ENCODE measurements at regions not wholly inside any gene's neighbourhood (a gene's known extent, or its start where the extent isn't known, plus 50 kb on each side); places are given as distances from the start of the nearest gene placed in this dataset.

DNA sequence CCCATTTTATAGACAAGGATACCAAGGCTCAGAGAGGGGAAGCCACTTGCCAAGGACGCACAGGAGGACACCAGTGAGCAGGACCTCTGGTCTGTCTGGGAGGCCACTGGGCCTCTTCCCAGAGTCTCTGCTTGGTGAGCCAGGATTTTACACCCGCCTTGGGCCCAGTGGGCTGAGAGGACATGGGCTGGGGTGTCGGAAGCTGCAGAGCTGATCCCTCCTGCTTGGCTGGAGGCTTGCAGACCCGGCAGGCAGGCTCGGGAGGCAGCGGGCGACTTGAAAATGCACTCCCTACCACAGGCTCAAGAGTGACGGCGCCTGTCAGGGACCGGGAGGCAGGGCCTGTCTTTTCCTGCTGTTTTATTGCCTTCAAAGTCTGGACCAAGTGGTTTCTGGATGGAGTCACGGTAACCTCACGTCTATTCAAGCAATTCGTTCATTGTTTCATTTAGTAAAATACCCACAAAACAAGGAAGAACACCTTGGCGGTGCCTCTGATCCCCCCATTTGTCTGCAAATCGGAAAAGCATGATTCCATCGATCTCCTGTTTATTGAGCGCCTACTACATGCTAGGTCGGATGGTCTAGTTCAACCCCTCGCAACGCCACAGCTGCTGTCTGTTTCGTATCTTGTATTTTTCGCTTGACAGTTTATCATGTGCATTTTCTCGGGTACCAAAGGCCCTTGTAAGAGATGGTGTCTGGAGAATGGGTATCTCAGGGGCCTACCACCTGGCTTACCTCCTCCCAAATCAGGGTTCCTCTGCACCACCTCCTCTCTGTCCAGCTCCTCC, 108.1 kb upstream of the IER5L start:
- Histone ChIP-seq H3K9ac (ENCODE audit: low read depth in 1 of 2, low read length in 2 of 2) (no peak overlapping the region), H3K27ac (ENCODE audit: low read depth in 1 of 2, low read length in 2 of 2) (no peak overlapping the region), H3K36me3 (ENCODE audit: control insufficient read depth in 4 of 4, insufficient read depth in 3 of 4, low read depth in 1 of 4, low read length in 3 of 4) (no peaks in the 10 kb centered on the region), H3K4me1 (ENCODE audit: control insufficient read depth in 4 of 4, insufficient read depth in 4 of 4, low read length in 3 of 4) (no peaks in the 10 kb centered on the region), H3K27me3 (ENCODE audit: control insufficient read depth in 4 of 4, insufficient read depth in 4 of 4, low read length in 3 of 4) (no peaks in the 10 kb centered on the region), H3K4me3 (ENCODE audit: low read depth in 1 of 3, low read length in 3 of 3) (no peak overlapping the region), H3K9me3 (ENCODE audit: control insufficient read depth in 4 of 4, low read length in 3 of 4) (no peaks in the 10 kb centered on the region)
- TF ChIP-seq RXRA (IDR thresholded peaks at IDR 0.05) = no peak
- no peak for TF ChIP-seq GABPA (IDR thresholded peaks at IDR 0.05 in 1 of 2, conservative IDR thresholded peaks at IDR 0.05 in 1 of 2)
- TF ChIP-seq, protein P1, sequence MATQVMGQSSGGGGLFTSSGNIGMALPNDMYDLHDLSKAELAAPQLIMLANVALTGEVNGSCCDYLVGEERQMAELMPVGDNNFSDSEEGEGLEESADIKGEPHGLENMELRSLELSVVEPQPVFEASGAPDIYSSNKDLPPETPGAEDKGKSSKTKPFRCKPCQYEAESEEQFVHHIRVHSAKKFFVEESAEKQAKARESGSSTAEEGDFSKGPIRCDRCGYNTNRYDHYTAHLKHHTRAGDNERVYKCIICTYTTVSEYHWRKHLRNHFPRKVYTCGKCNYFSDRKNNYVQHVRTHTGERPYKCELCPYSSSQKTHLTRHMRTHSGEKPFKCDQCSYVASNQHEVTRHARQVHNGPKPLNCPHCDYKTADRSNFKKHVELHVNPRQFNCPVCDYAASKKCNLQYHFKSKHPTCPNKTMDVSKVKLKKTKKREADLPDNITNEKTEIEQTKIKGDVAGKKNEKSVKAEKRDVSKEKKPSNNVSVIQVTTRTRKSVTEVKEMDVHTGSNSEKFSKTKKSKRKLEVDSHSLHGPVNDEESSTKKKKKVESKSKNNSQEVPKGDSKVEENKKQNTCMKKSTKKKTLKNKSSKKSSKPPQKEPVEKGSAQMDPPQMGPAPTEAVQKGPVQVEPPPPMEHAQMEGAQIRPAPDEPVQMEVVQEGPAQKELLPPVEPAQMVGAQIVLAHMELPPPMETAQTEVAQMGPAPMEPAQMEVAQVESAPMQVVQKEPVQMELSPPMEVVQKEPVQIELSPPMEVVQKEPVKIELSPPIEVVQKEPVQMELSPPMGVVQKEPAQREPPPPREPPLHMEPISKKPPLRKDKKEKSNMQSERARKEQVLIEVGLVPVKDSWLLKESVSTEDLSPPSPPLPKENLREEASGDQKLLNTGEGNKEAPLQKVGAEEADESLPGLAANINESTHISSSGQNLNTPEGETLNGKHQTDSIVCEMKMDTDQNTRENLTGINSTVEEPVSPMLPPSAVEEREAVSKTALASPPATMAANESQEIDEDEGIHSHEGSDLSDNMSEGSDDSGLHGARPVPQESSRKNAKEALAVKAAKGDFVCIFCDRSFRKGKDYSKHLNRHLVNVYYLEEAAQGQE (IDR thresholded peaks at IDR 0.05) = no peak
- TF ChIP-seq YY1 (IDR thresholded peaks at IDR 0.05) = no peak
- no peak for TF ChIP-seq FOXA1 (IDR thresholded peaks at IDR 0.05)
- TF ChIP-seq, protein P2, sequence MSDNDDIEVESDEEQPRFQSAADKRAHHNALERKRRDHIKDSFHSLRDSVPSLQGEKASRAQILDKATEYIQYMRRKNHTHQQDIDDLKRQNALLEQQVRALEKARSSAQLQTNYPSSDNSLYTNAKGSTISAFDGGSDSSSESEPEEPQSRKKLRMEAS (IDR thresholded peaks at IDR 0.05) = no peak
- TF ChIP-seq SP1 (IDR thresholded peaks at IDR 0.05) = no peak
- TF ChIP-seq TAF1 (conservative IDR thresholded peaks at IDR 0.05) = no peak
- TF ChIP-seq, protein P3, sequence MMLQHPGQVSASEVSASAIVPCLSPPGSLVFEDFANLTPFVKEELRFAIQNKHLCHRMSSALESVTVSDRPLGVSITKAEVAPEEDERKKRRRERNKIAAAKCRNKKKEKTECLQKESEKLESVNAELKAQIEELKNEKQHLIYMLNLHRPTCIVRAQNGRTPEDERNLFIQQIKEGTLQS (IDR thresholded peaks at IDR 0.05) = no peak
- TF ChIP-seq, protein P4, sequence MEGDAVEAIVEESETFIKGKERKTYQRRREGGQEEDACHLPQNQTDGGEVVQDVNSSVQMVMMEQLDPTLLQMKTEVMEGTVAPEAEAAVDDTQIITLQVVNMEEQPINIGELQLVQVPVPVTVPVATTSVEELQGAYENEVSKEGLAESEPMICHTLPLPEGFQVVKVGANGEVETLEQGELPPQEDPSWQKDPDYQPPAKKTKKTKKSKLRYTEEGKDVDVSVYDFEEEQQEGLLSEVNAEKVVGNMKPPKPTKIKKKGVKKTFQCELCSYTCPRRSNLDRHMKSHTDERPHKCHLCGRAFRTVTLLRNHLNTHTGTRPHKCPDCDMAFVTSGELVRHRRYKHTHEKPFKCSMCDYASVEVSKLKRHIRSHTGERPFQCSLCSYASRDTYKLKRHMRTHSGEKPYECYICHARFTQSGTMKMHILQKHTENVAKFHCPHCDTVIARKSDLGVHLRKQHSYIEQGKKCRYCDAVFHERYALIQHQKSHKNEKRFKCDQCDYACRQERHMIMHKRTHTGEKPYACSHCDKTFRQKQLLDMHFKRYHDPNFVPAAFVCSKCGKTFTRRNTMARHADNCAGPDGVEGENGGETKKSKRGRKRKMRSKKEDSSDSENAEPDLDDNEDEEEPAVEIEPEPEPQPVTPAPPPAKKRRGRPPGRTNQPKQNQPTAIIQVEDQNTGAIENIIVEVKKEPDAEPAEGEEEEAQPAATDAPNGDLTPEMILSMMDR (IDR thresholded peaks at IDR 0.05; ENCODE audit: low read depth, low read length, missing input control) = no peak
- no peak for TF ChIP-seq HNF4A (conservative IDR thresholded peaks at IDR 0.05)
- no peak for TF ChIP-seq FOXA2 (IDR thresholded peaks at IDR 0.05)
- TF ChIP-seq EGR1 (IDR thresholded peaks at IDR 0.05; ENCODE audit: low read depth in 2 of 2) = no peak
- TF ChIP-seq RAD21 (IDR thresholded peaks at IDR 0.05) = no peak
- no peak for TF ChIP-seq HNF4G (IDR thresholded peaks at IDR 0.05)
- WGBS = 92% methylated on average over 23 of the region's 23 CpGs
- no peak for DNase-seq (ENCODE audit: low spot score)

DNA sequence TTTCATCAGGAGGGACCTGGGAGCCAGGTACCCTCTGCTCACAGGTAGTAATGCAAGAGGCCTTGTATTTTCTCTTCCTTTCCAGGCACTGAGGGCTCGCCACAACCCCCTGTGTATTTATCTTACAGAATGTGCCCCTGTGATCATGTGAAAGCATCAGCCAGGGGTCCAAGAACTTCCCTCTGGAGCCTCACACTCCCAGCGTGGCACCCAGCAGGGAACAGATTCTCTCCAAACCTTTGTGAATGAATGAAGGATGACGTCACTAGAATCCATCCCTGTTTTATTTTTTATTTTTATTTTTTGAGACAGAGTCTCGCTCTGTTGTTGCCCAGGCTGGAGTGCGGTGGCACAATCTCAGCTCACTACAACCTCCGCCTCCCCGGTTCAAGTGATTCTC, 107.3 kb upstream of the IER5L start:
- H3K4me1 ChIP-seq (ENCODE audit: control insufficient read depth in 4 of 4, insufficient read depth in 4 of 4, low read length in 3 of 4) = no peaks in the 10 kb centered on the region
- WGBS = 96% methylated on average over 7 of the region's 7 CpGs
- TF ChIP-seq TAF1 (conservative IDR thresholded peaks at IDR 0.05) (no peak), RAD21 (IDR thresholded peaks at IDR 0.05) (no peak), NR2F2 (IDR thresholded peaks at IDR 0.05) (no peak), HNF4A (conservative IDR thresholded peaks at IDR 0.05) (no peak), HNF4G (IDR thresholded peaks at IDR 0.05) (no peak), EGR1 (IDR thresholded peaks at IDR 0.05; ENCODE audit: low read depth in 2 of 2) (no peak), FOXA2 (IDR thresholded peaks at IDR 0.05) (no peak), YY1 (IDR thresholded peaks at IDR 0.05) (no peak), JUND (IDR thresholded peaks at IDR 0.05) (no peak)
- TF ChIP-seq, protein P5, sequence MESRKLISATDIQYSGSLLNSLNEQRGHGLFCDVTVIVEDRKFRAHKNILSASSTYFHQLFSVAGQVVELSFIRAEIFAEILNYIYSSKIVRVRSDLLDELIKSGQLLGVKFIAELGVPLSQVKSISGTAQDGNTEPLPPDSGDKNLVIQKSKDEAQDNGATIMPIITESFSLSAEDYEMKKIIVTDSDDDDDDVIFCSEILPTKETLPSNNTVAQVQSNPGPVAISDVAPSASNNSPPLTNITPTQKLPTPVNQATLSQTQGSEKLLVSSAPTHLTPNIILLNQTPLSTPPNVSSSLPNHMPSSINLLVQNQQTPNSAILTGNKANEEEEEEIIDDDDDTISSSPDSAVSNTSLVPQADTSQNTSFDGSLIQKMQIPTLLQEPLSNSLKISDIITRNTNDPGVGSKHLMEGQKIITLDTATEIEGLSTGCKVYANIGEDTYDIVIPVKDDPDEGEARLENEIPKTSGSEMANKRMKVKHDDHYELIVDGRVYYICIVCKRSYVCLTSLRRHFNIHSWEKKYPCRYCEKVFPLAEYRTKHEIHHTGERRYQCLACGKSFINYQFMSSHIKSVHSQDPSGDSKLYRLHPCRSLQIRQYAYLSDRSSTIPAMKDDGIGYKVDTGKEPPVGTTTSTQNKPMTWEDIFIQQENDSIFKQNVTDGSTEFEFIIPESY (IDR thresholded peaks at IDR 0.05) = no peak
- TF ChIP-seq, protein P3 (IDR thresholded peaks at IDR 0.05) = no peak
- TF ChIP-seq, protein P1 (IDR thresholded peaks at IDR 0.05) = no peak
- TF ChIP-seq, protein P2 (IDR thresholded peaks at IDR 0.05) = no peak

More for the DNA sequence above, 107.3 kb upstream of the IER5L start:
- Histone ChIP-seq H3K27me3 (ENCODE audit: control insufficient read depth in 4 of 4, insufficient read depth in 4 of 4, low read length in 3 of 4) (no peaks in the 10 kb centered on the region), H3K4me3 (ENCODE audit: low read depth in 1 of 3, low read length in 3 of 3) (no peak overlapping the region), H3K27ac (ENCODE audit: low read depth in 1 of 2, low read length in 2 of 2) (no peak overlapping the region), H3K36me3 (ENCODE audit: control insufficient read depth in 4 of 4, insufficient read depth in 3 of 4, low read depth in 1 of 4, low read length in 3 of 4) (no peaks in the 10 kb centered on the region), H3K9me3 (ENCODE audit: control insufficient read depth in 4 of 4, low read length in 3 of 4) (no peaks in the 10 kb centered on the region), H3K9ac (ENCODE audit: low read depth in 1 of 2, low read length in 2 of 2) (no peak overlapping the region)
- DNase-seq (ENCODE audit: low spot score) = no peak
